Fibroblast of lung (primary cell): ENCODE measurements at regions not wholly inside any gene's neighbourhood (a gene's known extent, or its start where the extent isn't known, plus 50 kb on each side); places are given as distances from the start of the nearest gene placed in this dataset.

Experiments used
- DNase-seq, 2 donors: peaks; one replicate each; pipeline versions ENCODE4 v3.0.0 to v3.0.0-alpha.2; 2010; ENCODE audit warnings: low read depth in 2 of 2
- H2AFZ ChIP-seq: 2 replicates; pipeline ENCODE4 v1.5.1; 2012; ENCODE audit warnings: low read length, control low read depth, inconsistent platforms
- H3K27ac ChIP-seq: 2 replicates; pipeline ENCODE4 v1.5.1; 2011; ENCODE audit warnings: low read length, control low read depth; ENCODE audit not compliant: insufficient read depth
- H3K27me3 ChIP-seq: 2 replicates; pipeline ENCODE4 v1.5.1; 2011; ENCODE audit warnings: mild to moderate bottlenecking, low read length; ENCODE audit not compliant: control insufficient read depth, insufficient read depth
- H3K36me3 ChIP-seq: 2 replicates; pipeline ENCODE4 v1.5.1; 2011; ENCODE audit warnings: low read length; ENCODE audit not compliant: control insufficient read depth, insufficient read depth
- H3K4me1 ChIP-seq: 2 replicates; pipeline ENCODE4 v1.5.1; 2011; ENCODE audit warnings: low read length; ENCODE audit not compliant: control insufficient read depth, insufficient read depth; ENCODE audit errors: extremely low read depth
- H3K4me2 ChIP-seq: 2 replicates; pipeline ENCODE4 v1.5.1; 2011; ENCODE audit warnings: low read length, control low read depth; ENCODE audit not compliant: insufficient read depth; ENCODE audit errors: extremely low read depth
- H3K4me3 ChIP-seq, 4 experiments: fragments of 200-600 bp in 1 of 4; sonication (generic) in 1 of 4; replicated peaks in 1 of 4; 2 replicates each; pipeline ENCODE4 v1.5.1; 2011 to 2016; ENCODE audit warnings: low read length in 4 of 4, low read depth in 3 of 4, mild to moderate bottlenecking in 3 of 4, control low read depth in 2 of 4, inconsistent platforms in 1 of 4, mixed read lengths in 1 of 4; ENCODE audit not compliant: insufficient read depth in 1 of 4; ENCODE audit errors: control extremely low read depth in 1 of 4
- H3K79me2 ChIP-seq: 2 replicates; pipeline ENCODE4 v1.5.1; 2012; ENCODE audit warnings: mild to moderate bottlenecking, low read length, inconsistent platforms; ENCODE audit not compliant: control insufficient read depth, insufficient read depth
- H3K9ac ChIP-seq: 2 replicates; pipeline ENCODE4 v1.5.1; 2011; ENCODE audit warnings: mild to moderate bottlenecking, low read length, control low read depth; ENCODE audit not compliant: insufficient read depth
- H3K9me3 ChIP-seq: 2 replicates; pipeline ENCODE4 v1.5.1; 2012; ENCODE audit warnings: low read depth, low read length; ENCODE audit not compliant: control insufficient read depth, insufficient read depth
- H4K20me1 ChIP-seq: 2 replicates; pipeline ENCODE4 v1.5.1; 2011; ENCODE audit warnings: low read length; ENCODE audit not compliant: control insufficient read depth, insufficient read depth; ENCODE audit errors: extremely low read depth
- EZH2 ChIP-seq: IDR thresholded peaks from 2 replicates; pipeline ENCODE4 v1.5.1; 2012; ENCODE audit warnings: low read length, control low read depth, mild to moderate bottlenecking; ENCODE audit errors: missing control alignments
- TF ChIP-seq, protein P1 (sequence below), 2 donors: IDR thresholded peaks in 1 of 2; conservative IDR thresholded peaks in 1 of 2; 1 replicate in 1 of 2; 2 replicates in 1 of 2; pipeline ENCODE4 v1.5.1; 2011 to 2012; ENCODE audit warnings: low read length in 2 of 2, control low read depth in 1 of 2, inconsistent platforms in 1 of 2, low read depth in 1 of 2, mild to moderate bottlenecking in 1 of 2

DNA sequence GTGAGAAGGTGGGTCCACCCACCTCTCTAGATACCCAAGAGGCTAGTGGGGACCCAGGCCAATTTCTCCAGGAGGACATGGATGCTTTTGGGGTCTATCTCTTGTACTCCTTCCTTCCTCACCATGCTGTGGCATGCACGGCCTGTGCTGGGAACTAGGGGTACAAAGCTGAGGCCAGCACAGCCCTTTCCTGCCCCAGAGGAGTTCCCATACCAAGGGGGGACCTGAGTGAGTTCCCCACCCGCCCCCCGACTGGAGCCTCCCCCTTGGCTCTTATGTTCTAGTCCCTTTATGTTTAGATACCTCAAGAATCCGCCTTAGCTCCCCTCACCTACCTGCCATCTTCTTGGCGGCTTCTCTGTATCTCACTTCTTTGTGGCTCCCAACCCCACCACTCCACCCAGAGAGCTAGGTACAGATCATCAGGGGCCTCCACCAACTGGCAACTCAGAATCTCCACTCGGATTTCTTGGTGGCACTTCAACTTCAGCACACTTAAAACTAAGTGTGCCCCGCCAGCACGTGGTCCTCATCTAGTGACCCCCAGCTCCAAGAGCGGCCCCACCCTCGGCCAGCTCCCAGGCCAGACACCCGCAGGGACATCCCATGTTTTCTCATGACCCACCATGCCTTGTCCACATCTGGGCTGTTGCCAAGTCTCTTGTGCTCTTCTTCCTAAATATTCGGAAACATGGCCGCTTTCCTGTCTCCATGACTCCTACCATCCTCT, 115.2 kb upstream of the RTL1 start:
- Histone ChIP-seq H3K27ac (no peak overlapping the region), H2AFZ (no peak overlapping the region), H3K4me1 (no peaks in the 10 kb centered on the region), H3K4me3 (no peak overlapping the region), H4K20me1 (no peaks in the 10 kb centered on the region), H3K4me2 (no peak overlapping the region), H3K9me3 (no peaks in the 10 kb centered on the region), H3K79me2 (no peaks in the 10 kb centered on the region), H3K27me3 (no peaks in the 10 kb centered on the region), H3K9ac (no peak overlapping the region), H3K36me3 (peaks cover 12% of the 10 kb centered on the region)
- DNase-seq, result no peak
- TF ChIP-seq, protein P1, sequence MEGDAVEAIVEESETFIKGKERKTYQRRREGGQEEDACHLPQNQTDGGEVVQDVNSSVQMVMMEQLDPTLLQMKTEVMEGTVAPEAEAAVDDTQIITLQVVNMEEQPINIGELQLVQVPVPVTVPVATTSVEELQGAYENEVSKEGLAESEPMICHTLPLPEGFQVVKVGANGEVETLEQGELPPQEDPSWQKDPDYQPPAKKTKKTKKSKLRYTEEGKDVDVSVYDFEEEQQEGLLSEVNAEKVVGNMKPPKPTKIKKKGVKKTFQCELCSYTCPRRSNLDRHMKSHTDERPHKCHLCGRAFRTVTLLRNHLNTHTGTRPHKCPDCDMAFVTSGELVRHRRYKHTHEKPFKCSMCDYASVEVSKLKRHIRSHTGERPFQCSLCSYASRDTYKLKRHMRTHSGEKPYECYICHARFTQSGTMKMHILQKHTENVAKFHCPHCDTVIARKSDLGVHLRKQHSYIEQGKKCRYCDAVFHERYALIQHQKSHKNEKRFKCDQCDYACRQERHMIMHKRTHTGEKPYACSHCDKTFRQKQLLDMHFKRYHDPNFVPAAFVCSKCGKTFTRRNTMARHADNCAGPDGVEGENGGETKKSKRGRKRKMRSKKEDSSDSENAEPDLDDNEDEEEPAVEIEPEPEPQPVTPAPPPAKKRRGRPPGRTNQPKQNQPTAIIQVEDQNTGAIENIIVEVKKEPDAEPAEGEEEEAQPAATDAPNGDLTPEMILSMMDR (conservative IDR thresholded peaks at IDR 0.05 in 1 of 2, IDR thresholded peaks at IDR 0.05 in 1 of 2; ENCODE audit: low read depth in 1 of 2, low read length in 2 of 2), result no peak
- TF ChIP-seq EZH2, result no peak

- no peak for DNase-seq
- Histone ChIP-seq H3K9me3 (no peaks in the 10 kb centered on the region), H3K27me3 (no peaks in the 10 kb centered on the region), H3K4me1 (no peaks in the 10 kb centered on the region), H4K20me1 (no peaks in the 10 kb centered on the region), H2AFZ (no peak overlapping the region), H3K27ac (no peak overlapping the region), H3K79me2 (no peaks in the 10 kb centered on the region), H3K4me3 (no peak overlapping the region), H3K4me2 (no peak overlapping the region), H3K36me3 (peaks cover 14% of the 10 kb centered on the region), H3K9ac (no peak overlapping the region)
- TF ChIP-seq EZH2, result no peak
- TF ChIP-seq, protein P1 (conservative IDR thresholded peaks at IDR 0.05 in 1 of 2, IDR thresholded peaks at IDR 0.05 in 1 of 2; ENCODE audit: low read depth in 1 of 2, low read length in 2 of 2), result no peak
Observed at GRCh38 chr14:101019541-101019940, 116.0 kb upstream of the RTL1 start.

DNA sequence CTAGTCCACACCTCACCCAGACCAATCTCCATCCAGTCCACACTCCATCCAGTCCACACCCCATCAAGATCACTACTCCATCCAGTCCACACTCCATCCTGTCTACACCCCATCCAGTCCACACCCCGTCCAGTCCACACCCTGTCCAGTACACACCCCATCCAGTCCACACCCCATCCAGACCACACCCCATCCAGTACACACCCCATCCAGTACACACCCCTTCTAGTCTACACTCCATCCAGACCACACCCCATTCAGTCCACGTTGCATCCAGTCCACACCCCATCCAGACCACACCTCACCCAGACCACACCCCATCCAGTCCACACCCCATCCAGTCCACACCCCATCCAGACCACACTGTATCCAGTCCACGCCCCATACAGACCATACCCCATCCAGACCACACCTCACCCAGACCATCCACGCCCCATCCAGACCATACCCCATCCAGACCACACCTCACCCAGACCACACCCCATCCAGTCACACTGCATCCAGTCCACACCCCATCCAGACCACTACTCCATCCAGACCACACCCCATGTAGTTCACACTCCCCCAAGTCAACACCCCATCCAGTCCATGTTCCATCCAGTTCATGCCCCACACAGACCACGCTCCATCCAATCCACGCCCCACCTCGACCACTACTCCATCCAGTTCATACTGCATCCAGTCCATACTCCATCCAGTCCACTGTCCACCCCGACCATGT, 116.6 kb upstream of the RTL1 start:
- no peak overlapping the region for H3K27ac ChIP-seq
- H3K4me1 ChIP-seq, result no peaks in the 10 kb centered on the region
- H3K4me2 ChIP-seq, result no peak overlapping the region
- no peak for DNase-seq
- no peaks in the 10 kb centered on the region for H4K20me1 ChIP-seq
- no peak for TF ChIP-seq EZH2
- TF ChIP-seq, protein P1 (conservative IDR thresholded peaks at IDR 0.05 in 1 of 2, IDR thresholded peaks at IDR 0.05 in 1 of 2; ENCODE audit: low read depth in 1 of 2, low read length in 2 of 2), result no peak
- no peak overlapping the region for H3K9ac ChIP-seq
- no peak overlapping the region for H2AFZ ChIP-seq
- H3K79me2 ChIP-seq, result no peaks in the 10 kb centered on the region
- peaks cover 20% of the 10 kb centered on the region for H3K36me3 ChIP-seq
- no peak overlapping the region for H3K4me3 ChIP-seq
- no peaks in the 10 kb centered on the region for H3K9me3 ChIP-seq
- no peaks in the 10 kb centered on the region for H3K27me3 ChIP-seq
